AG10803 (cell line): ENCODE measurements at regions not wholly inside any gene's neighbourhood (a gene's known extent, or its start where the extent isn't known, plus 50 kb on each side); places are given as distances from the start of the nearest gene placed in this dataset.

Experiments used
- DNase-seq: peaks from one replicate; pipeline ENCODE4 v3.0.0; 2010; ENCODE audit warnings: low read depth
- H3K4me3 ChIP-seq: 2 replicates; pipeline ENCODE4 v1.5.1; 2011; ENCODE audit warnings: mild to moderate bottlenecking, low read length, control low read depth
- CTCF ChIP-seq: conservative IDR thresholded peaks from 2 replicates; pipeline ENCODE4 v1.5.1; 2011; ENCODE audit warnings: mild to moderate bottlenecking, low read length, control low read depth, inconsistent platforms

GRCh38 chr14:97367278-97367677 lies 570.1 kb downstream of the VRK1 start:
- TF ChIP-seq CTCF = no peak
- H3K4me3 ChIP-seq = no peak overlapping the region
- no peak for DNase-seq

GRCh38 chr14:97368049-97368448 lies 570.9 kb downstream of the VRK1 start:
- DNase-seq = no peak
- H3K4me3 ChIP-seq = no peak overlapping the region
- no peak for TF ChIP-seq CTCF

- TF ChIP-seq CTCF = no peak
- no peak for DNase-seq
- no peak overlapping the region for H3K4me3 ChIP-seq
Measured at GRCh38 chr14:97368900-97369564, 571.9 kb downstream of the VRK1 start.

- DNase-seq = no peak
- no peak for TF ChIP-seq CTCF
- H3K4me3 ChIP-seq = no peak overlapping the region
Measured at GRCh38 chr14:97369901-97370300, 572.7 kb downstream of the VRK1 start.

- TF ChIP-seq CTCF = no peak
- H3K4me3 ChIP-seq = no peak overlapping the region
- no peak for DNase-seq
Measured at GRCh38 chr14:97376310-97376709, 579.1 kb downstream of the VRK1 start.

GRCh38 chr14:97377550-97377949 lies 580.4 kb downstream of the VRK1 start:
- no peak for TF ChIP-seq CTCF
- H3K4me3 ChIP-seq = no peak overlapping the region
- no peak for DNase-seq

- no peak for TF ChIP-seq CTCF
- no peak for DNase-seq
- H3K4me3 ChIP-seq = no peak overlapping the region
Measured at GRCh38 chr14:97379091-97379531, 581.9 kb downstream of the VRK1 start.
